Tibial nerve (tissue), 4 donors: ENCODE measurements at regions not wholly inside any gene's neighbourhood (a gene's known extent, or its start where the extent isn't known, plus 50 kb on each side); places are given as distances from the start of the nearest gene placed in this dataset.

Source experiments
- DNase-seq, 2 donors: peaks; one replicate each; pipeline ENCODE4 v3.0.0-alpha.2; 2019; ENCODE audit warnings: low spot score in 2 of 2
- H3K27ac ChIP-seq, 4 donors: fragments of 200-600 bp; sonication (generic) in 3 of 4; one replicate each; pipeline ENCODE4 v1.5.1; 2017 to 2019; ENCODE audit warnings: mild to moderate bottlenecking in 1 of 4
- H3K27me3 ChIP-seq, 2 donors: fragments of 200-600 bp; sonication (generic) in 1 of 2; one replicate each; pipeline versions ENCODE4 v1.5.1 to v1.6.0; 2017 to 2019
- H3K36me3 ChIP-seq, 3 donors: fragments of 200-600 bp; sonication (generic); one replicate each; pipeline ENCODE4 v1.5.1; 2018 to 2019
- H3K4me1 ChIP-seq, 4 donors: fragments of 200-600 bp; sonication (generic) in 3 of 4; one replicate each; pipeline ENCODE4 v1.5.1; 2017 to 2019
- H3K4me3 ChIP-seq, 4 donors: fragments of 200-600 bp; sonication (generic) in 3 of 4; one replicate each; pipeline ENCODE4 v1.5.1; 2017 to 2019; ENCODE audit warnings: mild to moderate bottlenecking in 1 of 4, moderate library complexity in 1 of 4
- H3K9me3 ChIP-seq, 4 donors: fragments of 200-600 bp; sonication (generic) in 3 of 4; one replicate each; pipeline ENCODE4 v1.5.1; 2017 to 2019
- CTCF ChIP-seq, 5 experiments: fragments of 200-600 bp in 3 of 5; fragments of 450-650 bp in 2 of 5; sonication (generic) in 3 of 5; IDR thresholded peaks; one replicate each; pipeline ENCODE4 v1.5.1; 2016 to 2019; ENCODE audit warnings: antibody characterized with exemption in 5 of 5, mild to moderate bottlenecking in 3 of 5, moderate library complexity in 2 of 5
- EP300 ChIP-seq, 2 donors: sonication (generic); formaldehyde crosslinking; IDR thresholded peaks; one replicate each; pipeline ENCODE4 v1.6.1; 2017; ENCODE audit warnings: antibody characterized with exemption in 2 of 2, mild to moderate bottlenecking in 1 of 2
- POLR2A ChIP-seq, 2 donors: fragments of 450-650 bp; IDR thresholded peaks; one replicate each; pipeline ENCODE4 v1.6.1; 2017; ENCODE audit warnings: antibody characterized with exemption in 2 of 2, mild to moderate bottlenecking in 2 of 2, moderate library complexity in 2 of 2
- WGBS, 2 donors: methylation state at CpG; one replicate each; pipeline ENCODE4 v1.1.5; 2018; 5-methylcytosine and 5-hydroxymethylcytosine counted together

- WGBS, 2 donors, result 82 to 91% methylated on average over 1 of the region's 1 CpG
- Histone ChIP-seq H3K4me3 (no peak overlapping the region), H3K9me3 (no peaks in the 10 kb centered on the region), H3K27me3 (no peaks in the 10 kb centered on the region), H3K36me3 (no peaks in the 10 kb centered on the region), H3K4me1 (no peaks in the 10 kb centered on the region), H3K27ac (no peak overlapping the region)
- no peak for DNase-seq
- TF ChIP-seq CTCF (IDR thresholded peaks at IDR 0.05) (no peak), POLR2A (IDR thresholded peaks at IDR 0.05) (no peak), EP300 (IDR thresholded peaks at IDR 0.05) (no peak)
Measured at GRCh38 chr2:147779440-147779839, 65.4 kb upstream of the ACVR2A start.

- no peaks in the 10 kb centered on the region for H3K27me3 ChIP-seq
- H3K4me1 ChIP-seq, result no peaks in the 10 kb centered on the region
- no peak for TF ChIP-seq EP300 (IDR thresholded peaks at IDR 0.05)
- TF ChIP-seq CTCF (IDR thresholded peaks at IDR 0.05), result no peak
- no peak overlapping the region for H3K4me3 ChIP-seq
- H3K9me3 ChIP-seq, result no peaks in the 10 kb centered on the region
- H3K27ac ChIP-seq, result no peak overlapping the region
- no peaks in the 10 kb centered on the region for H3K36me3 ChIP-seq
- WGBS, 2 donors, result 54 to 57% methylated on average over 2 of the region's 2 CpGs
- no peak for DNase-seq
Measured at GRCh38 chr2:147777394-147777793, 67.4 kb upstream of the ACVR2A start.

- Histone ChIP-seq H3K27me3 (no peaks in the 10 kb centered on the region), H3K4me3 (no peak overlapping the region), H3K36me3 (no peaks in the 10 kb centered on the region), H3K27ac (no peak overlapping the region), H3K9me3 (no peaks in the 10 kb centered on the region), H3K4me1 (no peaks in the 10 kb centered on the region)
- 92 to 95% methylated on average over 3 of the region's 3 CpGs for WGBS, 2 donors
- no peak for DNase-seq
- TF ChIP-seq POLR2A (IDR thresholded peaks at IDR 0.05) (no peak), CTCF (IDR thresholded peaks at IDR 0.05) (no peak), EP300 (IDR thresholded peaks at IDR 0.05) (no peak)
Measured at GRCh38 chr2:147774805-147775204, 70.0 kb upstream of the ACVR2A start.

GRCh38 chr2:147773479-147773878 is 71.3 kb upstream of the ACVR2A start:
- no peaks in the 10 kb centered on the region for H3K27me3 ChIP-seq
- H3K9me3 ChIP-seq, result no peaks in the 10 kb centered on the region
- no peak overlapping the region for H3K27ac ChIP-seq
- 54 to 56% methylated on average over 4 of the region's 4 CpGs for WGBS, 2 donors
- no peaks in the 10 kb centered on the region for H3K36me3 ChIP-seq
- H3K4me1 ChIP-seq, result no peaks in the 10 kb centered on the region
- TF ChIP-seq EP300 (IDR thresholded peaks at IDR 0.05) (no peak), POLR2A (IDR thresholded peaks at IDR 0.05) (no peak), CTCF (IDR thresholded peaks at IDR 0.05) (no peak)
- no peak overlapping the region for H3K4me3 ChIP-seq
- DNase-seq, result no peak

- H3K4me1 ChIP-seq, result no peaks in the 10 kb centered on the region
- H3K9me3 ChIP-seq, result no peaks in the 10 kb centered on the region
- no peak for DNase-seq
- H3K27ac ChIP-seq, result no peak overlapping the region
- no peaks in the 10 kb centered on the region for H3K27me3 ChIP-seq
- no peaks in the 10 kb centered on the region for H3K36me3 ChIP-seq
- no peak overlapping the region for H3K4me3 ChIP-seq
- TF ChIP-seq EP300 (IDR thresholded peaks at IDR 0.05), result no peak
- no peak for TF ChIP-seq CTCF (IDR thresholded peaks at IDR 0.05)
- no peak for TF ChIP-seq POLR2A (IDR thresholded peaks at IDR 0.05)
Measured at GRCh38 chr2:147772781-147773180, 72.0 kb upstream of the ACVR2A start.
